HEK293 (cell line): ENCODE measurements at regions not wholly inside any gene's neighbourhood (a gene's known extent, or its start where the extent isn't known, plus 50 kb on each side); places are given as distances from the start of the nearest gene placed in this dataset.

Source experiments
- CTCF ChIA-PET: fragments of 350-600 bp; formaldehyde crosslinking; extraction: SDS; loops from one replicate; lab custom pipeline; 2021; ENCODE audit warnings: antibody characterized with exemption; lab: Yijun Ruan, JAX
- POLR2A ChIA-PET: fragments of 300-600 bp; formaldehyde crosslinking; extraction: SDS; loops from one replicate; lab custom pipeline; 2020; ENCODE audit warnings: antibody characterized with exemption, inconsistent platforms; lab: Yijun Ruan, JAX
- H3K27ac ChIP-seq: fragments of 200-500 bp; sonication (Bioruptor generic); 2 replicates; pipeline ENCODE4 v1.5.1; 2014; ENCODE audit warnings: low read depth, low read length, control low read depth, inconsistent platforms; ENCODE audit errors: extremely low read depth
- H3K36me3 ChIP-seq, 2 experiments: fragments of 200-500 bp in 1 of 2; sonication (Bioruptor generic) in 1 of 2; 1 replicate in 1 of 2; 2 replicates in 1 of 2; pipeline ENCODE4 v1.5.1; 2014 to 2017; ENCODE audit warnings: inconsistent platforms in 2 of 2, low read length in 2 of 2; ENCODE audit not compliant: control insufficient read depth in 2 of 2, insufficient read depth in 1 of 2
- H3K4me1 ChIP-seq: fragments of 200-500 bp; sonication (Bioruptor generic); 2 replicates; pipeline ENCODE4 v1.5.1; 2014; ENCODE audit warnings: mild to moderate bottlenecking, low read length, inconsistent platforms; ENCODE audit not compliant: control insufficient read depth, insufficient read depth
- H3K4me3 ChIP-seq: 2 replicates; pipeline ENCODE4 v1.5.1; 2011; ENCODE audit warnings: low read depth, mild to moderate bottlenecking, control low read depth, low read length, moderate library complexity
- H3K9me3 ChIP-seq: fragments of 200-500 bp; sonication (Bioruptor generic); 2 replicates; pipeline ENCODE4 v1.5.1; 2014; ENCODE audit warnings: low read depth, low read length, inconsistent platforms; ENCODE audit not compliant: control insufficient read depth, insufficient read depth
- BCL11A ChIP-seq: fragments of 450-650 bp; formaldehyde crosslinking; IDR thresholded peaks from 2 replicates; pipeline ENCODE4 v1.5.1; 2016; ENCODE audit warnings: low read depth, missing biosample characterization, missing genetic modification characterization
- KLF16 ChIP-seq: fragments of 450-650 bp; formaldehyde crosslinking; IDR thresholded peaks from 2 replicates; pipeline ENCODE4 v1.5.1; 2017; ENCODE audit warnings: missing biosample characterization, missing genetic modification characterization
- PATZ1 ChIP-seq: fragments of 450-650 bp; formaldehyde crosslinking; IDR thresholded peaks from 2 replicates; pipeline ENCODE4 v1.5.1; 2016; ENCODE audit warnings: missing biosample characterization, missing genetic modification characterization
- PRDM6 ChIP-seq: fragments of 450-650 bp; formaldehyde crosslinking; IDR thresholded peaks from 2 replicates; pipeline ENCODE4 v1.5.1; 2017; ENCODE audit warnings: missing biosample characterization, missing genetic modification characterization
- ZBTB10 ChIP-seq: fragments of 450-650 bp; formaldehyde crosslinking; IDR thresholded peaks from 2 replicates; pipeline ENCODE4 v1.5.1; 2016; ENCODE audit warnings: missing biosample characterization, missing genetic modification characterization
- ZNF121 ChIP-seq: fragments of 450-650 bp; formaldehyde crosslinking; IDR thresholded peaks from 2 replicates; pipeline ENCODE4 v1.5.1; 2016; ENCODE audit warnings: missing biosample characterization, missing genetic modification characterization
- ZNF2 ChIP-seq: fragments of 450-650 bp; formaldehyde crosslinking; IDR thresholded peaks from 2 replicates; pipeline ENCODE4 v1.5.1; 2016; ENCODE audit warnings: missing biosample characterization, missing genetic modification characterization
- ZNF302 ChIP-seq: fragments of 450-650 bp; formaldehyde crosslinking; IDR thresholded peaks from 2 replicates; pipeline ENCODE4 v1.5.1; 2016; ENCODE audit warnings: missing biosample characterization, missing genetic modification characterization, low read depth
- ZNF639 ChIP-seq: fragments of 450-650 bp; formaldehyde crosslinking; IDR thresholded peaks from 2 replicates; pipeline ENCODE4 v1.5.1; 2016; ENCODE audit warnings: missing biosample characterization, missing genetic modification characterization
- ZNF76 ChIP-seq: fragments of 450-650 bp; formaldehyde crosslinking; IDR thresholded peaks from 2 replicates; pipeline ENCODE4; 2016; ENCODE audit warnings: low read depth, missing biosample characterization, missing genetic modification characterization, borderline replicate concordance

GRCh38 chr7:114152314-114152938 lies 233.6 kb upstream of the PPP1R3A start:
- Histone ChIP-seq H3K4me1 (no peaks in the 10 kb centered on the region; the same call in 1 of the 2 replicates), H3K36me3 (no peaks in the 10 kb centered on the region), H3K4me3 (no peak overlapping the region)
- ChIA-PET POLR2A (no interaction called here), CTCF (no interaction called here)
- TF ChIP-seq ZNF76 (tag by site-specific recombination) (no peak), PATZ1 (tag by site-specific recombination) (no peak), ZBTB10 (no peak), ZNF639 (no peak), ZNF2 (tag by site-specific recombination) (no peak), BCL11A (tag by site-specific recombination) (no peak), ZNF121 (tag by site-specific recombination) (no peak)
- TF ChIP-seq, all 188 proteins: peak for 0
- no peaks in the 10 kb centered on the region for H3K9me3 ChIP-seq
- no peak overlapping the region for H3K27ac ChIP-seq

GRCh38 chr7:114151777-114152176 lies 233.0 kb upstream of the PPP1R3A start:
- ChIA-PET POLR2A (no interaction called here), CTCF (no interaction called here)
- Histone ChIP-seq H3K36me3 (no peaks in the 10 kb centered on the region), H3K9me3 (no peaks in the 10 kb centered on the region), H3K4me3 (no peak overlapping the region), H3K4me1 (no peaks in the 10 kb centered on the region; the same call in 1 of the 2 replicates), H3K27ac (no peak overlapping the region)
- TF ChIP-seq ZNF302: no peak

GRCh38 chr7:114150689-114151088 lies 231.9 kb upstream of the PPP1R3A start:
- H3K27ac ChIP-seq: no peak overlapping the region
- POLR2A ChIA-PET: no interaction called here
- H3K9me3 ChIP-seq: no peaks in the 10 kb centered on the region
- H3K4me1 ChIP-seq: no peaks in the 10 kb centered on the region; the same call in 1 of the 2 replicates
- H3K4me3 ChIP-seq: no peak overlapping the region
- TF ChIP-seq PRDM6 (tag by site-specific recombination) (0 out of 2 replicates have a peak, but pooled peaks have one; percentile 9), KLF16 (tag by site-specific recombination) (no peak)
- CTCF ChIA-PET: no interaction called here
- no peaks in the 10 kb centered on the region for H3K36me3 ChIP-seq
